Progenitor cell of endocrine pancreas (in vitro differentiated cells): ENCODE measurements at regions not wholly inside any gene's neighbourhood (a gene's known extent, or its start where the extent isn't known, plus 50 kb on each side); places are given as distances from the start of the nearest gene placed in this dataset.

Source experiments
- DNase-seq: peaks from one replicate; pipeline ENCODE4 v3.0.0; 2021; ENCODE audit warnings: low spot score; ENCODE audit not compliant: unreplicated experiment
- H3K27ac Mint-ChIP-seq: 2 replicates; pipeline ENCODE4 v1.8.0; 2021; ENCODE audit warnings: mild to moderate bottlenecking, moderate library complexity, mixed read lengths
- H3K27me3 Mint-ChIP-seq: 2 replicates; pipeline ENCODE4 v1.8.0; 2021; ENCODE audit warnings: mixed read lengths
- H3K36me3 Mint-ChIP-seq: 2 replicates; pipeline ENCODE4 v1.8.0; 2022; ENCODE audit warnings: mixed read lengths; ENCODE audit not compliant: insufficient read depth
- H3K4me1 Mint-ChIP-seq: 2 replicates; pipeline ENCODE4 v1.8.0; 2021; ENCODE audit warnings: low read depth, mixed read lengths
- H3K4me3 Mint-ChIP-seq: 2 replicates; pipeline ENCODE4 v1.8.0; 2021; ENCODE audit warnings: low read depth, mild to moderate bottlenecking, moderate library complexity, mixed read lengths
- H3K9me3 Mint-ChIP-seq: 2 replicates; pipeline ENCODE4 v1.8.0; 2021; ENCODE audit warnings: low read depth, mixed read lengths
- TF ChIP-seq, protein P1 (sequence below): fragments of 200-600 bp; sonication (generic); IDR thresholded peaks from one replicate; pipeline ENCODE4 v1.5.0; 2021; ENCODE audit warnings: antibody characterized with exemption, mild to moderate bottlenecking; ENCODE audit not compliant: unreplicated experiment

DNA sequence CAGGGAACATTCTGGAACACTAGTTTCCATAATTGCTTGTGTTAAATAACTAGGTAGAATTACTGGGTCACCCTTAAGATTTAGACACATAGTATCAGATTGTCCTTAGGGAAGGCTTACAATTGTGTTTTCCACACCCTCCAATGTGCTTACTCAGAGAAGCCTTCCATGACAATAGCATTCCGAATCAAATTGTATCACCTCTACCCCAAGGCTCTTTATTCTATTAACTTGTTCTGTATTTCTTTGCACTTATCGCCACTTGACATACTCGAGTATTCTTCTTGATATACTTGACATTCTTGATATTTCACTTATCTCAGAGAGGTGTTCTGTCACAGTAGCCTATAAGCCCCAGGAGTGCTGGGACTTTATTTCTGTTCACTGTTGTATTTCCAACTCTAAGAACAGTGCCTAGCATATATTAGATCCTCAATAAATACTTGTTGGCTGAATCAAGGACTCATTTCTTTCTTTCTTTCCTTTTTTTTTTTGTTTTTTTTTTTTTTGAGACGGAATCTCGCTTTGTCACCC is 238.9 kb upstream of the PDZRN3 start:
- TF ChIP-seq, protein P1, sequence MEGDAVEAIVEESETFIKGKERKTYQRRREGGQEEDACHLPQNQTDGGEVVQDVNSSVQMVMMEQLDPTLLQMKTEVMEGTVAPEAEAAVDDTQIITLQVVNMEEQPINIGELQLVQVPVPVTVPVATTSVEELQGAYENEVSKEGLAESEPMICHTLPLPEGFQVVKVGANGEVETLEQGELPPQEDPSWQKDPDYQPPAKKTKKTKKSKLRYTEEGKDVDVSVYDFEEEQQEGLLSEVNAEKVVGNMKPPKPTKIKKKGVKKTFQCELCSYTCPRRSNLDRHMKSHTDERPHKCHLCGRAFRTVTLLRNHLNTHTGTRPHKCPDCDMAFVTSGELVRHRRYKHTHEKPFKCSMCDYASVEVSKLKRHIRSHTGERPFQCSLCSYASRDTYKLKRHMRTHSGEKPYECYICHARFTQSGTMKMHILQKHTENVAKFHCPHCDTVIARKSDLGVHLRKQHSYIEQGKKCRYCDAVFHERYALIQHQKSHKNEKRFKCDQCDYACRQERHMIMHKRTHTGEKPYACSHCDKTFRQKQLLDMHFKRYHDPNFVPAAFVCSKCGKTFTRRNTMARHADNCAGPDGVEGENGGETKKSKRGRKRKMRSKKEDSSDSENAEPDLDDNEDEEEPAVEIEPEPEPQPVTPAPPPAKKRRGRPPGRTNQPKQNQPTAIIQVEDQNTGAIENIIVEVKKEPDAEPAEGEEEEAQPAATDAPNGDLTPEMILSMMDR, result no peak
- H3K27ac Mint-ChIP-seq, result no peak overlapping the region
- H3K36me3 Mint-ChIP-seq, result no peaks in the 10 kb centered on the region
- no peak for DNase-seq
- H3K4me3 Mint-ChIP-seq, result no peak overlapping the region
- H3K4me1 Mint-ChIP-seq, result no peaks in the 10 kb centered on the region
- peaks cover 7% of the 10 kb centered on the region for H3K9me3 Mint-ChIP-seq
- H3K27me3 Mint-ChIP-seq, result no peaks in the 10 kb centered on the region

DNA sequence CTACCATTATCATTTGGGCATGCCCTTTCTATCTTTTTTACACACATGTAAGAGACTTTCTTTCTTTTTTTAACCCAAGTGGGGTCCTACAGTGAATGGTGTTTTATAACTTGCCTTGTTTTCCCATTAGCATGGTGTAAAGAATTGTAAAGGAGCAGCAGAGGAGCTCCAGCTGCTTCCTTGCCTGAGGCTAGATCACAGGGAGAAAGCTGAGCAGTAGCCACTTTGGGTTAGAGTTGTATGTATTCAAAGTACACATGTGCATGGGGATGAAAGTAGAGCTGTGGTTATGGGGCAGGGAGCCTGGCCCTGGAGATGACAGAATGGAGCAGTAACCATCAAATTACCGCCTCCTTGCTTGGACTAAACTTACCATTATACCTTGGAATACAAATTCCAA is 231.1 kb upstream of the PDZRN3 start:
- no peak overlapping the region for H3K4me3 Mint-ChIP-seq
- H3K27me3 Mint-ChIP-seq, result peaks cover 4% of the 10 kb centered on the region
- TF ChIP-seq, protein P1, result no peak

DNA sequence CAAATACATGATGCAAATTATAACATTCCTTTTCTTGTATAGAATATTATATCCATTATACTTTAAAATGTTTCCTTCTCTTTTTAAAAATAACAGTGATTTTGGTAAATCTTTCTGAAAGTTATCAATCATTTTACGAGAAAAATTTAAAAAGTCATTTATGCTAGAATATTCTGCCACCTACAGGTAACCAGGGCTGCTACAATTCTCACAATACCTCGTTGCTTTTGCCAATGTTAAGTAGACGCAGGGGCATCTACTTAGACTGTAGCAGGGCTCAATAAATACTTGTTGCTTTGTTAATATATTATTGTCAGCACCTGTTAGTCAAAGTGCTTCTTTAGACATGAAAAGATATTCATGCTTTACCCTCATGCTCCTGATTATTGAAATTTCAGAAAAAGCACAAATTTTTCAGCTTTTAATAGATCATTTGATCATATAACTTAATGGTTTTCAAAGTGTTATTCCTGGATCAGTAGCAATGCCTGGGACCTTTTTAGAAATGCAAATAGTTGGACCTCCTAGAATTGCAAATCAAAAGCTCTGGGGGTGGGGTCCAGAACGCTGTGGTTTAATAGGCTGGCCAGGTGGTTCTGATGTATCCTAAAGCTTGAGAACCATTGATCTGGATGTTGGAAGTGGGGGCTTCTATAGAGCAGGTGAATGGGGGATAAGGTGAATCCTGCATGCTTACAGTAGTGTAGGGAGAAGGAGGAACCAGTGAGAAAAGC is 223.6 kb upstream of the PDZRN3 start:
- H3K4me1 Mint-ChIP-seq, result peaks cover 3% of the 10 kb centered on the region
- H3K4me3 Mint-ChIP-seq, result no peak overlapping the region
- H3K27ac Mint-ChIP-seq, result no peak overlapping the region
- peaks cover 14% of the 10 kb centered on the region for H3K27me3 Mint-ChIP-seq
- H3K36me3 Mint-ChIP-seq, result no peaks in the 10 kb centered on the region
- no peaks in the 10 kb centered on the region for H3K9me3 Mint-ChIP-seq
- no peak for DNase-seq
- TF ChIP-seq, protein P1, result peak; percentile 86

More for the DNA sequence above, 231.1 kb upstream of the PDZRN3 start:
- no peaks in the 10 kb centered on the region for H3K36me3 Mint-ChIP-seq
- peaks cover 22% of the 10 kb centered on the region for H3K4me1 Mint-ChIP-seq
- no peak for DNase-seq
- H3K27ac Mint-ChIP-seq, result no peak overlapping the region
- no peaks in the 10 kb centered on the region for H3K9me3 Mint-ChIP-seq

DNA sequence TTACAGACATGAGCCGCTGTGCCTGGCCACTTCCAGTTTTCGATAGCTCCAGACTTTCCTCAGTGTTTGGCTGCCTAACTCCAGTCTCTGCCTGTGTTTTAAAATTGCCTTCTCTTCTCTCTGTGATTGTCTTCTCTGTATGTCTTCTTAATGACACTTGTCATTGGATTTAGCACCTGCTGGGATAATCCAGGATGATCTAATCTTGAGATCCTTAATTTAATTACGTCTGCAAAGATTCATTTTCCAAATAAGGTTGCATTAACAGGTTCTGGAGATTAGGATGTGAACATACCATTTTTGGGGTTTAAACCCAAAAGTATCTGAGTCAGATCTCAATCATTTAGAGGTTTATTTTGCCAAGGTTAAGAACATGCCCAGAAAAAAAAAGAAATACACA is 222.2 kb upstream of the PDZRN3 start:
- H3K4me1 Mint-ChIP-seq, result peaks cover 3% of the 10 kb centered on the region
- peaks cover 14% of the 10 kb centered on the region for H3K27me3 Mint-ChIP-seq
- H3K36me3 Mint-ChIP-seq, result no peaks in the 10 kb centered on the region
- no peak for DNase-seq
- TF ChIP-seq, protein P1, result no peak
- no peak overlapping the region for H3K27ac Mint-ChIP-seq
- H3K9me3 Mint-ChIP-seq, result no peaks in the 10 kb centered on the region
- no peak overlapping the region for H3K4me3 Mint-ChIP-seq

DNA sequence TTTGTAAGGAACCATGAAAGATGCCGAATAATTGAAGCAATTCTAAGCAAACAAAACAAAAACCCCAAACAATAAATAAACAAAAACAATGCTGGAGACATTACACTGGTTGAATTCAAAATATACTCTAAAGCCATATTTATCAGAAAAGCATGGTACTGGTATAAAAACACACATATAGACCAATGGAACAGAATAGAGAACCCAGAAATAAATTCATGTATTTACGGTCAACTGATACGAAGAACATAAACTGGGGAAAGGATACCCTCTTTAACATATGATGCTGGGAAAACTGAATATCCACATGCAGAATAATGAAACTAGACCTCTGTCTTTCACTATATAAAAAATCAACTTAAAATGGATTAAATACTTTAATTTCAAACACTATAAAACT is 214.3 kb upstream of the PDZRN3 start:
- H3K27me3 Mint-ChIP-seq, result no peaks in the 10 kb centered on the region
- TF ChIP-seq, protein P1, result no peak
- no peak overlapping the region for H3K4me3 Mint-ChIP-seq
- peaks cover 29% of the 10 kb centered on the region for H3K9me3 Mint-ChIP-seq
- H3K27ac Mint-ChIP-seq, result no peak overlapping the region
- no peaks in the 10 kb centered on the region for H3K4me1 Mint-ChIP-seq
- DNase-seq, result no peak
- peaks cover 3% of the 10 kb centered on the region for H3K36me3 Mint-ChIP-seq
